Testis (tissue), 2 donors: ENCODE measurements at regions not wholly inside any gene's neighbourhood (a gene's known extent, or its start where the extent isn't known, plus 50 kb on each side); places are given as distances from the start of the nearest gene placed in this dataset.

Experiments
- DNase-seq: peaks from one replicate; pipeline ENCODE4 v3.0.0-alpha.2; 2019
- H3K27ac ChIP-seq, 2 donors: fragments of 200-600 bp; sonication (generic); one replicate each; pipeline ENCODE4 v1.5.1; 2019
- H3K27me3 ChIP-seq: fragments of 200-600 bp; sonication (generic); one replicate; pipeline ENCODE4 v1.5.1; 2019
- H3K36me3 ChIP-seq: fragments of 200-600 bp; sonication (generic); one replicate; pipeline ENCODE4 v1.5.1; 2017; ENCODE audit warnings: low read depth; ENCODE audit errors: missing control alignments
- H3K4me1 ChIP-seq: fragments of 200-600 bp; sonication (generic); one replicate; pipeline ENCODE4 v1.5.1; 2019
- H3K4me3 ChIP-seq, 2 donors: fragments of 200-600 bp; sonication (generic); one replicate each; pipeline ENCODE4 v1.5.1; 2017 to 2019
- H3K9me3 ChIP-seq: fragments of 200-600 bp; sonication (generic); one replicate; pipeline ENCODE4 v1.5.1; 2017
- CTCF ChIP-seq, 3 experiments: fragments of 450-650 bp in 2 of 3; fragments of 200-600 bp in 1 of 3; sonication (generic) in 1 of 3; IDR thresholded peaks; one replicate each; pipeline ENCODE4 v1.5.1; 2016 to 2019; ENCODE audit warnings: antibody characterized with exemption in 3 of 3, mild to moderate bottlenecking in 2 of 3, moderate library complexity in 1 of 3
- POLR2A ChIP-seq: fragments of 450-650 bp; IDR thresholded peaks from one replicate; pipeline ENCODE4 v1.6.1; 2017; ENCODE audit warnings: antibody characterized with exemption, mild to moderate bottlenecking, moderate library complexity
- WGBS, 2 donors: methylation state at CpG; one replicate each; pipeline ENCODE4 v1.1.5; 2018; 5-methylcytosine and 5-hydroxymethylcytosine counted together
- intact Hi-C: fragments of 100-400 bp; cut with DNase I; formaldehyde crosslinking; loops from one replicate; pipeline ENCODE4 v1.15.1; 2023; ENCODE audit warnings: low total_unique reads

- intact Hi-C loops = no loop called here
- Histone ChIP-seq H3K4me3 (no peak overlapping the region), H3K4me1 (no peaks in the 10 kb centered on the region), H3K9me3 (no peaks in the 10 kb centered on the region), H3K36me3 (no peaks in the 10 kb centered on the region), H3K27me3 (no peaks in the 10 kb centered on the region), H3K27ac (no peak overlapping the region)
- WGBS, 2 donors = 89 to 97% methylated on average over 3 of the region's 3 CpGs
- no peak for DNase-seq
- no peak for TF ChIP-seq CTCF (IDR thresholded peaks at IDR 0.05)
- TF ChIP-seq POLR2A = no peak
Observed at GRCh38 chr6:72547020-72547419, 74.8 kb upstream of the KCNQ5 start.

- Histone ChIP-seq H3K36me3 (no peaks in the 10 kb centered on the region), H3K9me3 (no peaks in the 10 kb centered on the region), H3K4me1 (no peaks in the 10 kb centered on the region), H3K4me3 (no peak overlapping the region), H3K27ac (no peak overlapping the region), H3K27me3 (no peaks in the 10 kb centered on the region)
- no peak for TF ChIP-seq POLR2A
- no peak for TF ChIP-seq CTCF (IDR thresholded peaks at IDR 0.05)
- no peak for DNase-seq
- 48 to 56% methylated on average over 3 of the region's 3 CpGs for WGBS, 2 donors
- intact Hi-C loops = no loop called here
Observed at GRCh38 chr6:72551470-72551869, 70.4 kb upstream of the KCNQ5 start.

- WGBS, 2 donors = 66 to 69% methylated on average over 4 of the region's 4 CpGs
- intact Hi-C loops = no loop called here
- no peaks in the 10 kb centered on the region for H3K9me3 ChIP-seq
- TF ChIP-seq CTCF (IDR thresholded peaks at IDR 0.05) (no peak), POLR2A (no peak)
- no peak overlapping the region for H3K4me3 ChIP-seq
- H3K36me3 ChIP-seq = no peaks in the 10 kb centered on the region
- no peak overlapping the region for H3K27ac ChIP-seq
- DNase-seq = no peak
- no peaks in the 10 kb centered on the region for H3K4me1 ChIP-seq
- no peaks in the 10 kb centered on the region for H3K27me3 ChIP-seq
Observed at GRCh38 chr6:72552938-72553337, 68.9 kb upstream of the KCNQ5 start.

GRCh38 chr6:72553531-72554511, 68.0 kb upstream of the KCNQ5 start:
- Histone ChIP-seq H3K4me3 (no peak overlapping the region), H3K9me3 (no peaks in the 10 kb centered on the region), H3K27me3 (no peaks in the 10 kb centered on the region), H3K4me1 (no peaks in the 10 kb centered on the region), H3K27ac (no peak overlapping the region), H3K36me3 (no peaks in the 10 kb centered on the region)
- WGBS, 2 donors = 68 to 78% methylated on average over 7 of the region's 7 CpGs
- DNase-seq = no peak
- intact Hi-C loops = no loop called here
- TF ChIP-seq POLR2A = no peak
- no peak for TF ChIP-seq CTCF (IDR thresholded peaks at IDR 0.05)
